ENCODE measurements at regions not wholly inside any gene's neighbourhood (a gene's known extent, or its start where the extent isn't known, plus 50 kb on each side); places are given as distances from the start of the nearest gene placed in this dataset.
"Not testable (repeated sequence)": the region's sequence is repeated elsewhere in the genome, so short reads cannot be mapped to it uniquely, and the experiment has no call there.

- TF ChIP-seq CTCF, POLR2A (IDR thresholded peaks at IDR 0.05): not testable (repeated sequence)
These were observed 132.5 kb downstream of the CWH43 start for GRCh38 chr4:49118379-49119212.

All from body of pancreas (tissue), 4 donors.